ENCODE measurements at regions not wholly inside any gene's neighbourhood (a gene's known extent, or its start where the extent isn't known, plus 50 kb on each side); places are given as distances from the start of the nearest gene placed in this dataset.

DNA sequence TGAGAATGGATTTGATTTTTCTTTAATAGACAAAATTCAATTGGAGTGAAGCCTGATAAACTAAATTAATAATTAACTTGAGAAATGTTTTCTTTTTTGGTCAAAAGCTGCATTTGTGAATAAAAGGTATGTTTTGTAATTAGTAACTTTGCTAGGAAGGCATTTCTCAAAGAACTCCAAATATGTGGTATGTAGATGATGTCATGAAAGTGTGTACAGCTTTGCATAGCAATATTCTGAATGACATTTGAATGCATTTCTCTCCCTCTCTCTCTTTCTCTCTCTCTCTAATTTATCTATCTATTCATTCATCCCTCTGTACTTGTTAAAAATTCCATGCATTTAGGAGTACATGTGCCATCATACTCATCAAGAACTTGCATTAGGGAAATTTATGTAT, 109.1 kb upstream of the ADAMTS5 start:
- TF ChIP-seq, protein P1, sequence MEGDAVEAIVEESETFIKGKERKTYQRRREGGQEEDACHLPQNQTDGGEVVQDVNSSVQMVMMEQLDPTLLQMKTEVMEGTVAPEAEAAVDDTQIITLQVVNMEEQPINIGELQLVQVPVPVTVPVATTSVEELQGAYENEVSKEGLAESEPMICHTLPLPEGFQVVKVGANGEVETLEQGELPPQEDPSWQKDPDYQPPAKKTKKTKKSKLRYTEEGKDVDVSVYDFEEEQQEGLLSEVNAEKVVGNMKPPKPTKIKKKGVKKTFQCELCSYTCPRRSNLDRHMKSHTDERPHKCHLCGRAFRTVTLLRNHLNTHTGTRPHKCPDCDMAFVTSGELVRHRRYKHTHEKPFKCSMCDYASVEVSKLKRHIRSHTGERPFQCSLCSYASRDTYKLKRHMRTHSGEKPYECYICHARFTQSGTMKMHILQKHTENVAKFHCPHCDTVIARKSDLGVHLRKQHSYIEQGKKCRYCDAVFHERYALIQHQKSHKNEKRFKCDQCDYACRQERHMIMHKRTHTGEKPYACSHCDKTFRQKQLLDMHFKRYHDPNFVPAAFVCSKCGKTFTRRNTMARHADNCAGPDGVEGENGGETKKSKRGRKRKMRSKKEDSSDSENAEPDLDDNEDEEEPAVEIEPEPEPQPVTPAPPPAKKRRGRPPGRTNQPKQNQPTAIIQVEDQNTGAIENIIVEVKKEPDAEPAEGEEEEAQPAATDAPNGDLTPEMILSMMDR (IDR thresholded peaks at IDR 0.05; ENCODE audit: borderline replicate concordance, control extremely low read depth, extremely low read depth, insufficient read depth, missing control alignments): no peak
- no peak for DNase-seq (ENCODE audit: low spot score)
- in situ Hi-C loops (cut with MboI; ENCODE audit: low sequenced_read_pairs, unreplicated experiment): no loop called here

DNA sequence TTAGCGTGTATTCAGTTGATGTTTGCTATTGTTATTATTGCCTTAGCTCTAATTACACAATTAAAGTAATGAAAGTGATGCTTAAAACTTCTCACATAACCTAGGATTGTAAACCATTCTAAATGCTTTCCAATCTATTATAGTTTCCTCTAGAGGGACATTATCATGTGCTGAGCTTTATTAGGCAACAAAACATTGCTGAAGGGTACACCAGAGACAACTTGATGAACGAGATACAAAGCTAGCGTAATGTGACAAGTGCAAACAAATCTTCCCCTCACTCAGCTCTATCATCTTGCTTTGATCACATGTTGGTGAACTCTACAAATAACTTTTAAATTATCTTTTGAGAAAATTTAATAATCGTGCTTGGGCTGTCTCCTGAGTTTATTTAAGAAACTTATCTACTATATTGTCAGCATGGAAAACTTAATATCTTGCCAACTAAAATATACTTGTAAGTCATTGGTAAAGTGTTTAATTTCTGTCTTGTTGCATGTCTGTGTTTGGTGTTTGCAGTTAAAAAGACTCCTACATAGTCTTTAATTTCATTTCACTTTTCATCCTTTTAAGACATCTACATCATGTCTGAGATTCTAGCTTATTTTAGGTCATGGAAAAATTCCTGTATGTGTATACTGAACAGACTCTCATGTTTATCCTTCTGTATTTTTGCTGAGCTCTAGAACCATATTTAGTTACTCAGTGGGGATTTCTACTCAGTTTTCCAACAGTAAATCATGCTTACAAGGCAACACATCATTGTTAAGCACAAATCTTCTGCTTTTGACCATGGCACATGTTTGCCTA, 104.2 kb upstream of the ADAMTS5 start:
- TF ChIP-seq, protein P1 (IDR thresholded peaks at IDR 0.05; ENCODE audit: borderline replicate concordance, control extremely low read depth, extremely low read depth, insufficient read depth, missing control alignments): no peak
- no peak for DNase-seq (ENCODE audit: low spot score)
- in situ Hi-C loops (cut with MboI; ENCODE audit: low sequenced_read_pairs, unreplicated experiment): no loop called here

DNA sequence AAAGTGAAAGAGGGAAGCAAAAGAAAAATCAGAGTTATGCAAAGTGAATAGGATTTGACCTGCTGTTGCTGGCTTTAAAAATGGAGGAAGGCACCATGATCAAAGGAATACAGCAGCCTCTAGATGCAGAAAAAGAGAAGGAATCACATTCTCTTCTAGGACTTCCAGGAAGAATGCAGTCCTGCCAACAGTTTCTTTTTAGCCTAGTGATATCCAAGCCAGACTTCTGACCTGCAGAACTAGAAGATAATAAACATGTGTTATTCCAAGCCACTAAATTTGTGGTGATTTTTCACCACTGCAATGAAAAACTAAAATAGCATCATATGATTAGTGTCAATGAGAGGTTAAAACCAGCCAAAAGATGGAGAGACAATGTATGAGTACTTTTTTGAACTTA, 101.9 kb upstream of the ADAMTS5 start:
- in situ Hi-C loops (cut with MboI; ENCODE audit: low sequenced_read_pairs, unreplicated experiment): no loop called here
- no peak for DNase-seq (ENCODE audit: low spot score)
- TF ChIP-seq, protein P1 (IDR thresholded peaks at IDR 0.05; ENCODE audit: borderline replicate concordance, control extremely low read depth, extremely low read depth, insufficient read depth, missing control alignments): no peak

DNA sequence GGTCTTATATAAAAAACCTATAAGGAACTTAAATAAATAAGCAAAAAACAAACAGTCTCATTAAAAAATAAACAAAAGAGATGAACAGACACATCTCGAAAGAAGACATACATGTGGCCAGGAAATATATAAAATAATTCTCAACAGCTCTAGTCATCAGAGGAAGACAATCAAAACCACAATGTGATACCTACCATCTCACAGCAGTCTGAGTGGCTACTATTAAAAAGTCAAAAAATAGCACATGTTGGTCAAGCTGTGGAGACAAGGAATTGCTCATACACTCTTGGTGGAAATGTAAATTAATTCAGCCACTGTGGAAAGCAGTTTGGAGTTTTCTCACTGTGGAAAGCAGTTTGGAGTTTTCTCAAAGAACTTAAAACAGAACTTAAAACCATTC, 100.3 kb upstream of the ADAMTS5 start:
- no peak for DNase-seq (ENCODE audit: low spot score)
- TF ChIP-seq, protein P1 (IDR thresholded peaks at IDR 0.05; ENCODE audit: borderline replicate concordance, control extremely low read depth, extremely low read depth, insufficient read depth, missing control alignments): no peak
- in situ Hi-C loops (cut with MboI; ENCODE audit: low sequenced_read_pairs, unreplicated experiment): no loop called here

DNA sequence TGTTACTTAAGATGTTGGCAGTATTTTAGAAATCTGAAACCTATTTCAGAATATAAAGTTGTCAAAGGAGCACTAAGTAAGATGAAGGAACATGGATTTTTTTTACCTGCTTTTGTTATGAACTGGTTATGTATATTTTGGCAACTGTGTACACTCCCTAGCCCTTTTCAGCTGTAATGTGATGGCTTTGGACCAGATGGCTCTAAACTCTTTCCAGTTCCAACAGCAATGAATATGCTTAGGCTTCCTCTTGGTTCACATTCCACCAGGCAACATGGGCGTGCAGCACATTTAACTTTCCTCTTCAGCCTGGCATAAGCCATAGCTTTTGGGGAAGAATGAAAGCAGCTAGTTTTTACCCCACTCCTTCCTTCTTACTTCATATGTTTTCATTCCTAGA, 95.6 kb upstream of the ADAMTS5 start:
- DNase-seq (ENCODE audit: low spot score): no peak
- in situ Hi-C loops (cut with MboI; ENCODE audit: low sequenced_read_pairs, unreplicated experiment): no loop called here
- TF ChIP-seq, protein P1 (IDR thresholded peaks at IDR 0.05; ENCODE audit: borderline replicate concordance, control extremely low read depth, extremely low read depth, insufficient read depth, missing control alignments): no peak

DNA sequence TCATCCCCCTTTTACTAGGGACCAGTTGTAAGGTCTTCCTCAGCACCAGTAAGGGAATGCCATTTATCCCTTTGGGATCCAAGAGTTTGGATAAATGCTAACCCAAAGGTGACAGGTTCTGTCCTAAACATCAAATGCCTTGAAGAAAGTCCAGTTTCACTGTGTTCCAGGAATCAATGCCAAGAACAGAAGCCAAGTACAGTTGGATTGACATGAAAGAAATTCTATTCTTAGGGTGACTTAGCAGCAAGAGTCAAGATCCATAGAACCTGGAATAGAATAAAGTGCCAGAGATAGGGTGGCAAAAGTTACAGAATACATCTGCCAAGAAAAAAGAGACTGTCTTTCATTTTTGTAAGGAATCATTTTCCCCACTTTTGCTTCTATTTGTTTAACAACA, 94.9 kb upstream of the ADAMTS5 start:
- in situ Hi-C loops (cut with MboI; ENCODE audit: low sequenced_read_pairs, unreplicated experiment): no loop called here
- TF ChIP-seq, protein P1 (IDR thresholded peaks at IDR 0.05; ENCODE audit: borderline replicate concordance, control extremely low read depth, extremely low read depth, insufficient read depth, missing control alignments): no peak
- no peak for DNase-seq (ENCODE audit: low spot score)
